ENCODE measurements at regions not wholly inside any gene's neighbourhood (a gene's known extent, or its start where the extent isn't known, plus 50 kb on each side); places are given as distances from the start of the nearest gene placed in this dataset.
"Not testable (repeated sequence)": the region's sequence is repeated elsewhere in the genome, so short reads cannot be mapped to it uniquely, and the experiment has no call there.

GRCh38 chr12:131214936-131215335, 261.2 kb downstream of the ADGRD1 start:
- DNase-seq, result not testable (repeated sequence)

GRCh38 chr12:131216587-131216986, 262.9 kb downstream of the ADGRD1 start:
- not testable (repeated sequence) for DNase-seq

- no peak for DNase-seq
These were observed 263.4 kb downstream of the ADGRD1 start for GRCh38 chr12:131217024-131217586.

- no peak for DNase-seq
These were observed 264.6 kb downstream of the ADGRD1 start for GRCh38 chr12:131218026-131218922.

- DNase-seq, result no peak
These were observed 265.4 kb downstream of the ADGRD1 start for GRCh38 chr12:131218923-131219669.

GRCh38 chr12:131219670-131220330, 266.1 kb downstream of the ADGRD1 start:
- no peak for DNase-seq

- no peak for DNase-seq
These were observed 266.6 kb downstream of the ADGRD1 start for GRCh38 chr12:131220331-131220685.

GRCh38 chr12:131221061-131221956, 267.6 kb downstream of the ADGRD1 start:
- no peak for DNase-seq

- no peak for DNase-seq
These were observed 268.2 kb downstream of the ADGRD1 start for GRCh38 chr12:131221957-131222328.

- DNase-seq, result no peak
These were observed 268.8 kb downstream of the ADGRD1 start for GRCh38 chr12:131222329-131223139.

GRCh38 chr12:131223171-131223761, 269.6 kb downstream of the ADGRD1 start:
- DNase-seq, result no peak

GRCh38 chr12:131223791-131224225, 270.1 kb downstream of the ADGRD1 start:
- DNase-seq, result no peak

- not testable (repeated sequence) for DNase-seq
These were observed 270.7 kb downstream of the ADGRD1 start for GRCh38 chr12:131224226-131225065.

- DNase-seq, result not testable (repeated sequence)
These were observed 271.3 kb downstream of the ADGRD1 start for GRCh38 chr12:131225066-131225380.

GRCh38 chr12:131226345-131227265, 272.9 kb downstream of the ADGRD1 start:
- no peak for DNase-seq

GRCh38 chr12:131227641-131228040, 273.9 kb downstream of the ADGRD1 start:
- DNase-seq, result not testable (repeated sequence)

- DNase-seq, result not testable (repeated sequence)
These were observed 275.3 kb downstream of the ADGRD1 start for GRCh38 chr12:131229079-131229425.

GRCh38 chr12:131229426-131230339, 276.0 kb downstream of the ADGRD1 start:
- no peak for DNase-seq
